MM.1S (cell line): ENCODE measurements at regions not wholly inside any gene's neighbourhood (a gene's known extent, or its start where the extent isn't known, plus 50 kb on each side); places are given as distances from the start of the nearest gene placed in this dataset.

Source experiments
- EZH2 ChIP-seq: fragments of 300-600 bp; sonication (generic); optimal IDR thresholded peaks from 2 replicates; pipeline ENCODE3; 2017; ENCODE audit warnings: low read depth, mild to moderate bottlenecking, antibody characterized with exemption, low read length, mixed read lengths
- TF ChIP-seq, protein P1 (sequence below): fragments of 300-600 bp; sonication (generic); IDR thresholded peaks from 2 replicates; pipeline ENCODE4 v1.5.1; 2016; ENCODE audit warnings: antibody characterized with exemption, low read length, mixed read lengths

DNA sequence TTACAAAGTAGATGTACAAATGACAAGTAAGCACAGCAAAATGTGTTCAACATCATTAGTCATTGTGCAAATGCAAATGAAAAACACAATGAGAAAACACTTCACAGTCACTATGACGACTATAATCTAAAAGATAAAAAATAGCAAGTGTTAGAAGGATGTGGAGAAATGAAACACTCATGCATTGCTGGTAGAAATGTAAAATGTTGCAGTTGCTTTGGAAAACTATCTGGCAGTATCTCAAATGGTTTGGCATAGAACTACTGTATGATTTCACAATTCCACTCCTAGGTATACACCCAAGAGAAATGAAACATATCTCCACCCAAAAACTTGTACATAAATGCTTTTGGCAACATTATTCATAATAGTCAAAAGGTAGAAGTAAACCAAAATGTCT lies 459.7 kb upstream of the TRAM1L1 start:
- TF ChIP-seq EZH2 = no peak
- TF ChIP-seq, protein P1, sequence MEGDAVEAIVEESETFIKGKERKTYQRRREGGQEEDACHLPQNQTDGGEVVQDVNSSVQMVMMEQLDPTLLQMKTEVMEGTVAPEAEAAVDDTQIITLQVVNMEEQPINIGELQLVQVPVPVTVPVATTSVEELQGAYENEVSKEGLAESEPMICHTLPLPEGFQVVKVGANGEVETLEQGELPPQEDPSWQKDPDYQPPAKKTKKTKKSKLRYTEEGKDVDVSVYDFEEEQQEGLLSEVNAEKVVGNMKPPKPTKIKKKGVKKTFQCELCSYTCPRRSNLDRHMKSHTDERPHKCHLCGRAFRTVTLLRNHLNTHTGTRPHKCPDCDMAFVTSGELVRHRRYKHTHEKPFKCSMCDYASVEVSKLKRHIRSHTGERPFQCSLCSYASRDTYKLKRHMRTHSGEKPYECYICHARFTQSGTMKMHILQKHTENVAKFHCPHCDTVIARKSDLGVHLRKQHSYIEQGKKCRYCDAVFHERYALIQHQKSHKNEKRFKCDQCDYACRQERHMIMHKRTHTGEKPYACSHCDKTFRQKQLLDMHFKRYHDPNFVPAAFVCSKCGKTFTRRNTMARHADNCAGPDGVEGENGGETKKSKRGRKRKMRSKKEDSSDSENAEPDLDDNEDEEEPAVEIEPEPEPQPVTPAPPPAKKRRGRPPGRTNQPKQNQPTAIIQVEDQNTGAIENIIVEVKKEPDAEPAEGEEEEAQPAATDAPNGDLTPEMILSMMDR = no peak
